Amniotic epithelial cell (primary cell): ENCODE measurements at regions not wholly inside any gene's neighbourhood (a gene's known extent, or its start where the extent isn't known, plus 50 kb on each side); places are given as distances from the start of the nearest gene placed in this dataset.
A peak's percentile ranks its signal among the peaks of the same experiment; 100 is the strongest.

Experiments
- DNase-seq: peaks from one replicate; pipeline ENCODE4 v3.0.0-alpha.2; 2010; ENCODE audit warnings: low read depth

DNA sequence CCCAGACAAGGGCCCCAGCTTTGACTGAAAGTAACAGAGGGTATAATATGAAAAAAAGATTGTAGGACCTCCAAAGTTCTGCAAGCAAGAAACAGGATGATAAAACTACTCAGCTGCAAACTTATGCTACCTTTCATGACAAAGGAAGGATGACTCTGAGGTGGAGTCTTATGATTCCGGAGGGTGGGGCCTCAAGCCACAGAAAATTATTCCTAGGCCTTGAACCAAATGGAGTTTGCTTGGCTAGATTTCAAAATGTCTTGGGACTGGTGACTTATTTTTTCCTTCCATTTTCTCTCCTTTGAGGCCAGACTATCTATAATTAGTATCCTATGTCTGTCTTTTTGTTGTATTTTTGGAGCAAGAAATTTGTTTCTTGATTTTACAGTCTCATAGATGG is 336.4 kb downstream of the LRIG3 start:
- no peak for DNase-seq

DNA sequence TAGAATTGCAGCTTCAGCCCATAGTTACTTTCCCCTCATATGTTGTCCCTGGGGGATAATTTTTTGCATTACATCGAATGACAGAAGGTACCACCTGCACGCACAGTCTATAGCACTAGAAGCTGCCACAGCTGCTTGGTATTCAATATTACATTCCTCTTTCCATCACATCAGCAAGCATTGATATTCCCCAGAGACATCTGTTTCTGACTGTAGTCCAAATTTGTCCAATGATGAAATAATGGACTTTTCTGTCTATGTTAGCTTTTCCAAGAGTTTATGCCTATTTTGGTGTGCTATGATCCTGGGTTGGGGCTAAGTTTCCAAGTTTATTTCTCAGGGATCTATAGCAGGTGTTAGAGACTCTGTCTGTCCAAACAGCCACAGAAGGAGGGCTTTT is 335.4 kb downstream of the LRIG3 start:
- no peak for DNase-seq

DNA sequence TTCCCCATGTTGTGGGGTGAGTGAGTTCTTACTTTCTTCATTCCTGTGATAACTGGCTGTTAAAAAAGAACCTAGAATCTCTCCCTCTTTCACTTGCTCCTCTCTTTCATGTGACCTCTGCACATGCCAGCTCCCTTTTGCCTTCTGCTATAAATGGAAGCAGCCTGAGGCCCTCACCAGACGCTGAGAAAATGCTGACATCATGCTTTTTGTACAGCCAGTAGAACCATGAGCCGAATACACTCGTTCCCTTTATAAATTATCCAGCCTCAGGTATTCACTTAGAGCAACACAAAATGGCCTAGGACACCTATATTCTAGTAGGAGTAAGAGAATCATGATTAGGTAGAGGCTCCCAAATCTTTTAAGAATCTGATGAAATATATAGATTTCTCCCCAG is 333.5 kb downstream of the LRIG3 start:
- no peak for DNase-seq

DNA sequence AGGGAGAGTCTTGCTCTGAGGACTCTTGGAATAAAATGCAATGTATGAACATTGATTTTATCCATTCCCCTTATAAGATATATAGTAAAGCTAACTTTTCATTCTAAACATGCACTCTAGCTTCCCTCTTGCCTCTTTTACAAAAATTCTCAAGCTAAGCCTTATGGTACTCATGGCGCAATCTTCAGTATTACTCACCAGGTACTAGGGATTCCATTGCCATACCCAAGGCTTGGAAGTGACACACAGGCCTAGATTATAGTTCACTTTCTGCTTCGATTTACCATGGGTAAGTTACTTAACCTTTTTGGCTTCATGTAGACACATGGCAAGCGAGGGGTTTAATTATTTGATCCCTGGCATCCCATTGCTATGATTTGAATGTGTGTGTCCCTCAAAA is 331.5 kb downstream of the LRIG3 start:
- peak; percentile 88 for DNase-seq

DNA sequence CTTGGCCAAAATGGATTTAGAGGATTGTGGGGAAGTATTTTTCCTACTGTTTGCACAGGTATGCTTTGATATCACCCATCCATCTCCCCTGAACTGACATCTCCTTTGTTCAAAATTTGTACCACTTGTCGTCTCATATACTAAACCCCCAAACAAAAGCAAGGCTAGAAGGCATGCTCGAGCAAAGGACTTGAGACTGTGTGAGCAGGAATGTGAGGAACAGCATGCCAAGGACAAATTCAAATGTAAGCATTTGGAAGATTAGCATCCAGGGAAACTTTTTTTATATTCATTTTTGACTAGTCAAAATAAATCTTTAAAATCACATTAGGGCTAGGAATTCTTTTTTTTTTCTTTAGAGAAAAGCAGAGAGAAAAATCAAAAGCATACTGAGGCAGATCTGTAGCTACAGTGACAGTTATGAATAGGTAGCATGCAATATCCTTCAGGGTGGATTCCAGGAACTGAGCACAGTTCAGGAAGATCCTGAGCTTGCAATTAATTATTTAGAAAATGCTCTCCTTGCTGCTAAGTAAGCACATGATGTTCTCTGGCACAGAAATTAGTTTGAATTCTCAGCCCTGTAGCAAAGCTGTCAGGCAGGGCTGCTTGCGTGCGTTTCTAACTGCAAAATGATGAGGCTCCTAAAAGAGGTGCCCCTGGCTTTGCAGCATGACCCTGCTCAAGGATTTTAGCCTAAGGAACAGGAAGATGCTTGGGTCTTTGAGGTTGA is 327.7 kb downstream of the LRIG3 start:
- DNase-seq = peak; percentile 77

DNA sequence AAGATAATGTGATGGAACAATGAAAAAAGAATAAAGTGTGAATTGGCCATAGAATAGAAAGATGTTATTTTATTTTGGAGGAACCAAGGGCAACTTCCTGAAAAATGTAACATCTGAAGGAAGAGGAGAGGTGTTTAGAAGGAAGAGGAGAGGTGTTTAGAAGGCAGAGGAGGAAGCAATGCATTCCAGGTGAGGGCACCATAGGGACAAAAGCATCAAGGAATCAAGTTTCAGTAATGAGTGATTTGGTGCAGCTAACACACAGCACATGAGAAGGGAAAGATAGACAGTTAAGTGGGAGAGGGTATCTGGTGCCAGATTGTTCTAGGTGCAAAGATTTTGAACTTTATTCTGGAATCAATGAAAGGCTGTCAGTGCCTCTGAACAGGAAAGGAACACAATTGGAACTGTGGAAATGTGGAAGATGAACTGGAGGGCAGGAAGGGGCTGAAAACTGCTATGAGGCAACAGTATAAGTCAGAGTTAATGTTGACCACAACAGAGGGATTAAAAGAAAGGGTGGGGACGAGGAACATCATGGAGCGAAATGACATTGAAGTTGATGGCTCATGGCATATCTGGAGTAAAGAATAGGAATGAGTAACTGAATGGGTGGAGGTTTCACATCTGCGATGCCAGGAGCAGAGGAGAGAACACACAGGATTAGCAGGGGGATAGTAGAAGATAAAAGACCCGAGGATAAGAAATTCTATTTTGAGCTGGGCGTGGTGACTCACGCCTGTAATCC is 326.6 kb downstream of the LRIG3 start:
- DNase-seq = peak; percentile 83

DNA sequence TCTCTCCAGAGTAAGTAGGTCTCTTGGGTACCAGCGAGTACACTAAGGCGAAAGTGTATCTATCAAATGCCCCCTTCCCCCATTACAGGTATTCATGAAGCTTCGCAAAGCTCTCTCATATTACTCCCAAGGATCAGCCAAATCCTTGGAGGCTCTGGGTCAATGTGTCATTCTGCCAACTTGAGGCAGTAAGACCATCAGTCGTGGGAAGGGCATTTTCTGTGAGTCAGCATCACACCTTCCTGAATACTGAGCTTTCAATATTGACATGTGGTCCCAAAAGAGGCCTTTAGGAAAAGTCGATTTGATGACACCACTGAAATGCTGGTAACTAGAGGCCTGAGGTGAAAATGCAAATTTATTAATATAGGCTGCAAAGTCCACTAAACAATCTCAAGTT is 323.9 kb downstream of the LRIG3 start:
- no peak for DNase-seq

DNA sequence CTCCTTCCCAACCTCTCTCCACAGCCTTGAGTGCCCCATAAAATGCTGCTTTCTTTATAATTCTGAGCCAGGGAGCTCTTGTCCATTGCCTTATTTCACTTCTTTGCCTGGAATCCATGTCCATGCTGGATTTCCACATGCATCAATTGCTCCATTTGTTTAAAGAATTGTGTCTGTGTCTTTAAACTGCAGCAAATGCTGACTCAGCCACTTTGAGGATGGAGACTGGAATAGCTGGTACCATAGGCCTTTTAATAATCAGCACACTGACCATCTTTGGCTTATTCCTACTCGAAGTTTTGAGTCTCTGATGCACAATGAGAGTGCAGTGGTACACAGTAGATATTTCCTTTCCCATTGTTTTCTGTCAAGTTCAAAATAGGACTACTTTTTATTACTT is 318.8 kb downstream of the LRIG3 start:
- peak; percentile 20 for DNase-seq

DNA sequence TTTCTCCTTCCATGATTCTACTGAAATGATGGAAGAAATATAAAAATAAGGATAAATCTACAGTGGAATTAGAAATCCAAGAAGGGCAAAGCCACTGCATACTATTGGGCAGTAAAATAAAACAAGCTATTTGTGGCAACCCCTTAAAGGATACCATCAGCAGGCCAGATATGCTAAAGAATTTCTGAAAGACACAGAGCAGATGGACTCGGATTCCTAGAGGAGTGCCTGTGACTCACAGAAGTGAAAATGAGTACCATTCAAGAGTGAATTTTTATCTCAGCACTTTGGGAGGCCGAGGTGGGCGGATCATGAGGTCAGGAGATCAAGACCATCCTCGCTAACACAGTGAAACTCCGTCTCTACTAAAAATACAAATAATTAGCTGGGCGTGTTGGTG is 318.1 kb downstream of the LRIG3 start:
- peak; percentile 53 for DNase-seq

DNA sequence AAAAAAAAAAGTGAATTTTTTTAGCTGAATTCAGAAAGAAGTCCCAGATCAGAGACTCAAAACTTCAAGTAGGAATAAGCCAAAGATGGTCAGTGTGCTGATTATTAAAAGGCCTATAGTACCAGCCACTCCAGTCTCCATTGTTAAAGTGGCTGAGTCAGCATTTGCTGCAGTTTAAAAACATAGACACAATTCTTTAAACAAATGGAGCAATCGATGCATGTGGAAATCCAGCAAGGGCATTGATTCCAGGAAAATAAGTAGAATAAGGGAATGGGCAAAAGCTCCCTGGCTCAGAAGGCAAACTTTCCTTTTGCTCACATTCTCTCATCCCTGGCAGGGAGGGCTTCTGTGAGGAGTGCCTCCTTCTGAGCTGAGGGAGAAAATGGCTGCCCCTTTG is 317.6 kb downstream of the LRIG3 start:
- DNase-seq = no peak

DNA sequence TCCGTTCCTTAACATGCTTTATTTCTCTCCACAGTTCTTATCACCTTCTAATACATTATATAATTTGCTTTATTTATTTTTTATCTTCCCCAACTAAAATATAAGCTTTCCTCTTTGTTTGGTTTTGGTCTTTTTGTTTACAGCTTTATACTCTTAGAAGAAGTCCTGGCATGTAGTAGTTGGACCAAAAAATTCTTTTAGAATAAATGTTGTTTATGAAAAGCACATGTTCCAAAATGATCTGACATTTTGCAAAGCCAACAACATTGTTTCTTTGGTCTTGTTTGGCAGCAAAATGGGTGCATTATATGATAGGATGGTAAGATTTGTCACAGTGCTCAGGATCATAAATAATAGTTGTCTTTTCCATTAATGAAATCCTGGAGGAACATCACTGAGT is 312.5 kb downstream of the LRIG3 start:
- DNase-seq = no peak

DNA sequence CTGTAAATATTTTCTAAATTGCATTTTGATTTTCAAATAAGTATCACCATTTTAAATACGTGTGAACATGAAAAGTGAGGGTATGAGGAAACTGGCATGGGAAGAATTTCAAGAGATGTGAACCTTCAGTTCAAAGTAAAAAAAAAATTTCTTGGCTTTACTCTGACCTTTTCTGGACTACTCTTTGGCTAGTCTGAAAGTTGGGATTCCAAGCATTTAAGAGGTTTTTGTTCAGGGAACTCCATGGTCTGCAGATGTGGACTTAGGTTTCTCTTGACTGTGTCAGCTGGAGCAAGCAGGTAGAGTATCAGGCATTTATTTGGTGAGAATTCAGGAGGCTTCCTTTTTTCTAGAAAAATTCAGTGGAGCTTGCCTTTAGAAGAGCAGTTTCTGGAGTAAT is 311.6 kb downstream of the LRIG3 start:
- peak; percentile 31 for DNase-seq

DNA sequence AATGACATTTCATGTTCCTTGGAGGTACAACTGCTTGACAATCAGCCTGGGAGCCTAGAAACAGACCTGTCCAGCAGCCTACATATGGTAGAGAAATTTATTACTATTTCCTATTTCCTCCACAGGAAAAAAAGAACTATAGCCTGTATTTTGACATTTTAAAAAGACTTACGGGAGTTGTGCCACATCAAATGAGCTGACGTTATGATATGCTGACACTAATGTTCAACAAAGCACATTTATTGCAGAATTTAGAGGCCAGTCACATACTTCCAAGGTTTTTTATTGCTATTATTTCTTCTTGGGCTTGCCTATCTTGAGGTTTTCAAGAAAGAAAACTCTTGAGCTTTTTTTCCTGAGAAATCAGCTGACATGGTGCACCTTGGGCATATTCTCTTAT is 305.3 kb downstream of the LRIG3 start:
- no peak for DNase-seq

DNA sequence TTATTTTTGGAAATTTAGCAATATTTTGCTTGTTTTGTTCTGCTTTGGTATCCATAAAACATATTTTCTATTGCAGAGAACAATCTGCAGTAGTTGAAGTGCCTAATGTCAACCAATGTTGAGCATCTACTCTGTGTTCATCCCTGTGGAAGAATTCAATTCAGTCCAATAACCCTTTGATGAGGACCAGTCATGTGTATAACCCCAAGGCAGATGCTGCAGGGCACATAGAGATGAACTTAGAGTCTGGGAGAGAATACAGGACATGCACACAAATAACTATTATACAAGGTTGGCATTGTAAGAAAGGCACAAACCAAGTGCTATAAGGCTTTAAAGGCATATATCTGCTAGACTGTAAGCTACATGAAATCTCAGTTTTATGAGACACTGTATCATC is 304.7 kb downstream of the LRIG3 start:
- DNase-seq = no peak

DNA sequence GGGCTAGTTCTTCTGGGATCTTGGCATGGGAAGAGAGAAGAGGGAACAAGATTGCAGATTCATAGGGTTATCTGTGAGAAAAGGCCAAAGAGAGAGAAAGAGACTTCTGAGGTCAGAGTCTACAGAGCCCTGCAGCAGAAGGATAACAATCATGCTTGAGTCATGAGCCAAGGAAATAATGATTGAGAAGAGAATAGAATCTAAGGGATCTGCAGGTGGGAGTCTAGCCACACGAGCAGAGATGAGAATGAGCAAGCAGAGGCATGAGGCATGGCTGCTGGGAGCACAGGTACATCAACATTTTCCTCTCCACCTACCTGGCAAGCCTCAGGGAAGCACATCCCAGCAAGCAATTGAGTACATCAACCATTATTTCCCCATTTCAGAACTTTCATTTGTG is 303.7 kb downstream of the LRIG3 start:
- DNase-seq = no peak

DNA sequence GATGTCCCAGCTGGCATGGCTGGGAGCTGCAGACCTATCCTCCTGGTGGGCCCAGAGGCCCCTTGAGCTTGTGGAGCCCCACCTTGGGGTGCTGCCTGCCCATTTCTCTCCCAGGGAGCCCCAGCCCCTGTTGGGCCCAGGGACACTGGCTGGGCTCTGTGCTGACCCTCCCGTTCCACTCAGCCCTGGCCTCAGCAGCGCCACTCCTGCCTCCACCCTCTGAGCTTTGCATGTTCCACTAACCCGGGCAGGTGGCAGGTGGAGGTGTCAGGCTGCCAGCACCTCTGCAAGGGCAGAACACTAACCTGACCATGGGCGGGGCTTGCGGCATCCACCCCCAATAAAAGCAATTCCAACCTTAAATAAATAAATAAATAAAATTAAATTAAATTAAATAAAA is 299.2 kb downstream of the LRIG3 start:
- no peak for DNase-seq

DNA sequence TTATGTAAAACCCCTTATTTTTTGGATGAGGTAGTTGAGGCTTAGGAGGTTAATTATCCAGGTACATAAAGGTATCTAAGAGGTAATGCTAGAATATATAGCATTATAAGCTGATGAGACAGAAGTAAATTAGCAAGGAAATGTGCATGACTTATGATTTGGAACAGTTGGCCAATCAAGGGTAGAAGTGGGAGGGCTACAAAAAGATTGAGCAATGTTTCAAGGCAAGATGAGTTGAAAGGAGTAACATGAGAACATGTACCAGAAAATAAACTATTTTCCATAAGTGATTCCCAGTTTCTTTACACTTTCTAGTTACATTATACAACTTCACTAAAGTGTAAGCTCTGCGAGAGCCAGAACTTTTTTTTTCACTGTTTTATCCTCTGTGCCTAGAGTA is 290.9 kb downstream of the LRIG3 start:
- DNase-seq = peak; percentile 59

DNA sequence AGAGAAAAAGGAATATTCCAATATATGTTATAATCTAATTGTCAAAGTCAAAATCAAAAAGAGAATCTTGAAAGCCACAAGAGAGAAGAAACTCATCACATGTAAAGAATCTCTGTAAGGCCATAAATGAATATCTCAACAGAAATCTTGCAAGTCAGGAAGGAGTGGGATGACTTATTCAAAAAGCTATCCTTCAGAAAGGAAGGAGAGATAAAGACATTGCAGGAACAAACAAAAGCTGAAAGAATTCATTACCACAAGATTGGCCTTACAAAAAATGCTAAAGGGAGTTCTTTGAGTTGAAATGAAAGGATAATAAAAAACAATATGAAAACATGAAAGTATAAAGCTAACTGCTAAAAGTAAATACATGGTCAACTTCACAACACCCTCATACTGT is 286.8 kb downstream of the LRIG3 start:
- DNase-seq = peak; percentile 86

DNA sequence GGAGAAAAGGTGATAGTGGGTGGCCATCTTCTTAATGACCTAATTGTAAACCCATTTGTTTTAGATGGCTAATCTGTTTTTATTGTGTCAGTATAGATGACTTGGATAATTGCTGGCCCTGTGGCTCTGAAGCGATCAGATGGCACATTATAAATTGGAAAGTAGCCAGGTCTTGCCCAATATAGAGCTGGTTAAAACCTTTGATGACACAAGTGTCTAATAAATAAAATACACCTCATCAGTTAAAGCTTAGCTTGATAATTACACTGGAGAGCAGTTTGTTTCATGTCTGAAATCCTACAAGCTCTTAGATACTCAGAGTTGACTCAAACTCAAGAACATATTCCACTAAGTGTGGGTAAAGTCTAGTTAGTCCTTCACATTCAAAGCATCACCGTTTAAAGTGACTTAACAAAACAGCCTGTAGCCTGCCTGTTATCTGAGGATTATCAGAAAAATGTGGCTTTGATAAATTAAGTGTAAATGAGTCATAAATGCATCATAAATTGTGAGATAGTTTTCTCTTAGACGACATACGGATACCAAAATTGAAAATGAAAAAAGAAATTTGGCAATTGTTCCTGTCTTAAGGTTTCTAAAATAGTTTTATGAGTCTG is 280.9 kb downstream of the LRIG3 start:
- DNase-seq = peak; percentile 73

DNA sequence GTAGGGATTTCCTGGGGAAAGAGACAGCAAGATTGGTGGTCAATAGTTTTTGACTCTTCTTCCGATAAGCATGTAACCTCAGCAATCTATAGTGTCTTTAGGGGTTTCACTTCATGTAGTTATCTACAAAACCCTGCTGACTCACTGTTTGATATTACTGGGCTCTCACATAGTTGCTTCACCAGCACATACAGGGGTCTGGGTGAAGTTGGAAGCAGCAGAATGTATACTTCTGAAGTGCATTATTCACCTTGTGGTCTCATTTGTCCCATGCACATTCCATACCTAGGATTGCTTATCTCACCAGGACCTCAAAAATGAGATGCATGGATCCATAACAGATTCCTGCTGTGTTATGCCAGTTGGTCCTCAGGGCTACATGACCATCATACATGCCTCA is 280.0 kb downstream of the LRIG3 start:
- peak; percentile 52 for DNase-seq

DNA sequence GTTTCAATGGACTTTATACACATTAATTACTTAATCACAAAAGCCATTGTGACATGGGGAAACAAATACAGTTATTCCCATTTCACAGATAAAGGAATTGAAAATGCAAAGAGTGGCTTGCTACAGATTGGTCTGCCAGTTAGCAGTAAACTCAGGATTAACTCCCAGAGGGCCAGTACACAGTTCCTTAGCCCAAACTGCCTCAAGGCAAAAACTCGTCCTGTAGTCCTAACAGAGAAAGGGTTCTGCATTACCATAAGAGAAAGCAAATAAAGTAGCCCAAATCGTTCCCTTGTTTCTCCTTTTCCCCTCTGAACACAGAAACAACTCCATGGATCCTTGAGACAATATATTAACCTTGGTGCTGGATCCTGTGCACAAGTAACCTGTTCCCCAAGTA is 274.4 kb downstream of the LRIG3 start:
- DNase-seq = no peak

DNA sequence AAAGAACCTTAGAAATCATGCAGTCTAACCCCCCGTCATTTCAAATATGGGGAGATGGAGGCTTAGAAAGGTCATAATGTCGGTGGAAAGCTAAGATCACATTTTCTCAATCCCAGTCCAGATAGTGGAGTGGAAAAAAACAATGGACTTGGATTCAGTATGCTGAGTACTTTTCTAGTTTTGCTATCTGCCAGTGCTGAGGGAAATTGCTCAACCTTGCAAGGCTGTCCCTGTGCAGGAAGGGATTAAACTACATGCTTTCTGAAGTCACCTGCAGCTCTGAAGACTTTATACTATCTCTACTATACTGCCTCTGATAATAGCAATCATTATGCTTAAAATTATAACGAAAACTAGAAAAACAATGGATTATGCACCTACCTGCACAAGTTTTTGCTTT is 272.8 kb downstream of the LRIG3 start:
- DNase-seq = peak; percentile 14

DNA sequence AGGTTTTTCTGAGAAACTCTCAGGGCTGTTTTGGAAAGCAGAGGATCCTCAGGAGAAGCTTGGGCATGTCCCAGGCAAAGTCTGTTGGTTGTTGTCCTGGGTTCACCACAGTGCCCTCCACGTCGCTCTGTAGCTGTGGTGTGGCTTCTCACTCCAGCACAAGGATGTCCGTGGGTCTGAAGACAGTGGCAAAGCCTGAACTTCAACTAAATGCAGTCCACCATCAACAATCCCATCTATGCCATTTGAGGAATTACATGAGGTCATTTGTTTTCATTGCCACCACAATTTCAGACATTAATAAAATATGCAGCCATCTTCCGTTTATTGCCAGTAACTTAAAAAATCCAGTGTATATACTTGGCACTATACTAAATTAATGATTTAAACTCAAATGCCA is 272.1 kb downstream of the LRIG3 start:
- DNase-seq = no peak
